Ovary (tissue), 7 donors: ENCODE measurements at regions not wholly inside any gene's neighbourhood (a gene's known extent, or its start where the extent isn't known, plus 50 kb on each side); places are given as distances from the start of the nearest gene placed in this dataset.
"Not testable (repeated sequence)": the region's sequence is repeated elsewhere in the genome, so short reads cannot be mapped to it uniquely, and the experiment has no call there.

Experiments
- DNase-seq, 5 donors: peaks; one replicate each; pipeline ENCODE4 v3.0.0-alpha.2; 2019 to 2020
- H3K27ac ChIP-seq, 2 donors: fragments of 200-600 bp; one replicate each; pipeline versions ENCODE4 v1.5.1 to v1.8.0; 2019 to 2022
- H3K27me3 ChIP-seq: fragments of 200-600 bp; one replicate; pipeline ENCODE4 v1.8.0; 2022
- H3K36me3 ChIP-seq: fragments of 200-600 bp; sonication (generic); one replicate; pipeline ENCODE4 v1.5.1; 2019
- H3K4me1 ChIP-seq: one replicate; pipeline ENCODE4 v1.8.1; 2013; ENCODE audit warnings: mild to moderate bottlenecking, moderate library complexity; ENCODE audit not compliant: insufficient read depth
- H3K4me3 ChIP-seq: fragments of 200-600 bp; sonication (generic); one replicate; pipeline ENCODE4 v1.5.1; 2017
- H3K9me3 ChIP-seq, 2 donors: fragments of 200-600 bp in 1 of 2; sonication (generic) in 1 of 2; one replicate each; pipeline versions ENCODE4 v1.5.1 to v1.8.1; 2013 to 2019; ENCODE audit warnings: mild to moderate bottlenecking in 1 of 2, moderate library complexity in 1 of 2
- CTCF ChIP-seq, 3 donors: fragments of 450-650 bp in 2 of 3; fragments of 200-600 bp in 1 of 3; IDR thresholded peaks; one replicate each; pipeline versions ENCODE4 v1.5.1 to v1.8.0; 2016 to 2022; ENCODE audit warnings: antibody characterized with exemption in 3 of 3, mild to moderate bottlenecking in 1 of 3
- EP300 ChIP-seq: sonication (generic); formaldehyde crosslinking; IDR thresholded peaks from one replicate; pipeline ENCODE4 v1.6.1; 2017; ENCODE audit warnings: antibody characterized with exemption
- POLR2A ChIP-seq: fragments of 450-650 bp; IDR thresholded peaks from one replicate; pipeline ENCODE4 v1.6.1; 2017; ENCODE audit warnings: antibody characterized with exemption, mild to moderate bottlenecking, moderate library complexity
- WGBS, 3 donors: extraction: QIAGEN DNeasy Blood & Tissue Kit in 1 of 3; methylation state at CpG; one replicate each; pipeline versions ENCODE4 v1.1.5 to v1.1.7; 2013 to 2017; 5-methylcytosine and 5-hydroxymethylcytosine counted together
- intact Hi-C, 4 donors: fragments of 100-400 bp; cut with DNase I; formaldehyde crosslinking; loops; one replicate each; pipeline versions ENCODE4 v1.11.0 to v1.15.1; 2022 to 2023
- donor health status: DM: no; HTN: no; CAD: no; lungs with moderate emphysema.
- donor health status: DM: no; HTN: no; CAD: no.
- donor health status: Bipolar disorder and iron deficiency.
- donor health status: DM: no; HTN: no; CAD: no.
- donor health status: DM: yes; HTN: yes; CAD: no.

- Histone ChIP-seq H3K27ac (no peak overlapping the region), H3K27me3 (no peaks in the 10 kb centered on the region), H3K36me3 (no peaks in the 10 kb centered on the region), H3K4me1 (no peaks in the 10 kb centered on the region), H3K4me3 (no peak overlapping the region), H3K9me3 (no peaks in the 10 kb centered on the region)
- TF ChIP-seq EP300 (no peak), POLR2A (no peak), CTCF (IDR thresholded peaks at IDR 0.05) (no peak)
- no peak for DNase-seq
- 40 to 57% (median 49%) methylated on average over 5 of the region's 5 CpGs for WGBS, 3 donors
- intact Hi-C loops = no loop called here
Measured at GRCh38 chr20:11511821-11512220, 405.9 kb upstream of the BTBD3 start.

GRCh38 chr20:11513241-11513745 lies 404.4 kb upstream of the BTBD3 start:
- H3K9me3 ChIP-seq, intact Hi-C loops, H3K4me3 ChIP-seq, H3K27ac ChIP-seq, H3K36me3 ChIP-seq, H3K27me3 ChIP-seq, DNase-seq, H3K4me1 ChIP-seq: not testable (repeated sequence)
- WGBS, 3 donors = 94 to 98% (median 95%) methylated on average over 16 to 38 of the region's 39 CpGs

- WGBS, 3 donors = 80 to 88% (median 81%) methylated on average over 4 of the region's 4 CpGs
- H3K27ac ChIP-seq = no peak overlapping the region
- intact Hi-C loops = no loop called here
- H3K4me3 ChIP-seq = no peak overlapping the region
- H3K36me3 ChIP-seq = no peaks in the 10 kb centered on the region
- H3K4me1 ChIP-seq = no peaks in the 10 kb centered on the region
- no peaks in the 10 kb centered on the region for H3K9me3 ChIP-seq
- no peak for TF ChIP-seq EP300
- TF ChIP-seq CTCF (IDR thresholded peaks at IDR 0.05) = no peak
- no peak for TF ChIP-seq POLR2A
- no peak for DNase-seq
- no peaks in the 10 kb centered on the region for H3K27me3 ChIP-seq
Measured at GRCh38 chr20:11516448-11516847, 401.2 kb upstream of the BTBD3 start.

GRCh38 chr20:11520596-11520995 lies 397.1 kb upstream of the BTBD3 start:
- intact Hi-C loops = no loop called here
- DNase-seq = no peak
- no peak overlapping the region for H3K27ac ChIP-seq
- no peaks in the 10 kb centered on the region for H3K4me1 ChIP-seq
- H3K4me3 ChIP-seq = no peak overlapping the region
- no peak for TF ChIP-seq EP300
- no peak for TF ChIP-seq POLR2A
- TF ChIP-seq CTCF (IDR thresholded peaks at IDR 0.05) = no peak
- H3K9me3 ChIP-seq = no peaks in the 10 kb centered on the region
- H3K36me3 ChIP-seq = no peaks in the 10 kb centered on the region
- 0 to 40% (median 0%) methylated on average over 1 of the region's 1 CpG for WGBS, 3 donors
- no peaks in the 10 kb centered on the region for H3K27me3 ChIP-seq

- Histone ChIP-seq H3K27ac (no peak overlapping the region), H3K9me3 (no peaks in the 10 kb centered on the region), H3K4me1 (no peaks in the 10 kb centered on the region), H3K36me3 (no peaks in the 10 kb centered on the region), H3K4me3 (no peak overlapping the region), H3K27me3 (no peaks in the 10 kb centered on the region)
- intact Hi-C loops = no loop called here
- TF ChIP-seq POLR2A (no peak), EP300 (no peak), CTCF (IDR thresholded peaks at IDR 0.05) (no peak)
- DNase-seq = no peak
- 56 to 72% (median 56%) methylated on average over 4 of the region's 4 CpGs for WGBS, 3 donors
Measured at GRCh38 chr20:11521476-11522365, 396.0 kb upstream of the BTBD3 start.
